OCI-LY7 (cell line): ENCODE measurements at regions not wholly inside any gene's neighbourhood (a gene's known extent, or its start where the extent isn't known, plus 50 kb on each side); places are given as distances from the start of the nearest gene placed in this dataset.

ENCODE experiments used
- EZH2phosphoT487 ChIP-seq: fragments of 200-600 bp; sonication (generic); IDR thresholded peaks from 2 replicates; pipeline ENCODE4 v1.6.1; 2018; ENCODE audit warnings: low read depth, borderline replicate concordance, mild to moderate bottlenecking, mixed run types, antibody characterized with exemption, low read length, moderate library complexity, mixed read lengths
- TF ChIP-seq, protein P1 (sequence below): fragments of 200-600 bp; sonication (generic); conservative IDR thresholded peaks from 2 replicates; pipeline ENCODE4 v1.5.1; 2014; ENCODE audit warnings: mild to moderate bottlenecking, antibody characterized with exemption, low read length, moderate library complexity, mixed read lengths

DNA sequence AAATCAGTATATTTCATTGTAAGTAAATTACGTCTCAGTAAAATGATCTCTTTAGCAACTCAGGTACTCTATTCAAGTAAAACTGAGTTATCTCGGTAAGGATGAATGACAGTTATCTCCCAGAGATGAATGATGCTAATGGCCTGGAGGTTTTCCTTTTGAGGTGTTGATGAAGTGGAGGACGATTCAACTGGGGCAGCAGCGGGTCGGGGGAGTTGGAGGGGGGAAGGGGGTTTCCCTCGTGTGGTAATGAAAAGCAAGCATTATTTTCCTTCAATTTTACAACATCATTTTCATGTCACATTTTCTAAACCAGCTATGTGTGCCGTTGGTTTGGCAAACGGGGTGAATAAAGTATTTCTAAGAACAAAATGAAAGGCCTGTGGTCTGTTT lies 92.4 kb upstream of the ATXN3L start:
- TF ChIP-seq, protein P1, sequence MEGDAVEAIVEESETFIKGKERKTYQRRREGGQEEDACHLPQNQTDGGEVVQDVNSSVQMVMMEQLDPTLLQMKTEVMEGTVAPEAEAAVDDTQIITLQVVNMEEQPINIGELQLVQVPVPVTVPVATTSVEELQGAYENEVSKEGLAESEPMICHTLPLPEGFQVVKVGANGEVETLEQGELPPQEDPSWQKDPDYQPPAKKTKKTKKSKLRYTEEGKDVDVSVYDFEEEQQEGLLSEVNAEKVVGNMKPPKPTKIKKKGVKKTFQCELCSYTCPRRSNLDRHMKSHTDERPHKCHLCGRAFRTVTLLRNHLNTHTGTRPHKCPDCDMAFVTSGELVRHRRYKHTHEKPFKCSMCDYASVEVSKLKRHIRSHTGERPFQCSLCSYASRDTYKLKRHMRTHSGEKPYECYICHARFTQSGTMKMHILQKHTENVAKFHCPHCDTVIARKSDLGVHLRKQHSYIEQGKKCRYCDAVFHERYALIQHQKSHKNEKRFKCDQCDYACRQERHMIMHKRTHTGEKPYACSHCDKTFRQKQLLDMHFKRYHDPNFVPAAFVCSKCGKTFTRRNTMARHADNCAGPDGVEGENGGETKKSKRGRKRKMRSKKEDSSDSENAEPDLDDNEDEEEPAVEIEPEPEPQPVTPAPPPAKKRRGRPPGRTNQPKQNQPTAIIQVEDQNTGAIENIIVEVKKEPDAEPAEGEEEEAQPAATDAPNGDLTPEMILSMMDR, result no peak
- TF ChIP-seq EZH2phosphoT487, result no peak
